ENCODE measurements at regions not wholly inside any gene's neighbourhood (a gene's known extent, or its start where the extent isn't known, plus 50 kb on each side); places are given as distances from the start of the nearest gene placed in this dataset.

DNA sequence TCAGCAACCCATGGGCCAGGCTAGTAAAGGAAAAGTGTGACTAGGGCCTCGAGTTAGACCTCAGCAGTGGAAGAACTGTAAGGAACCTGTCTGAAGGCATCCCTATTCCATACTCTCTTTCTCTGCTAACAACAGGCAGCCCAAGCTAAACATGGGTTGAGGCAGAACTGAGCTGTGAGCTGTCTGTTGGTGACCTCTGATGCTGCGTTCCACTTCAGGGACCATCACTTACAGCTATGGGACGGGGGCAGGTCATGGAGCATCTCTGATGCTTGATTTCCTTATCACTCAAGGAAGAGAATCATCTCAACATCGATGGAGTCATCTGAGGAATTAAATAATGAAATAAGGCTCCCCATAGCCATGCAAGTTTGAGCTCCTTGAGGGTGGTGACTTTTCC, 174.8 kb downstream of the ACTL7B start:
- TF ChIP-seq MAX (IDR thresholded peaks at IDR 0.05) (no peak), TAF1 (conservative IDR thresholded peaks at IDR 0.05) (no peak), YY1 (IDR thresholded peaks at IDR 0.05) (no peak), EGR1 (IDR thresholded peaks at IDR 0.05; ENCODE audit: low read depth in 2 of 2) (no peak), GABPA (IDR thresholded peaks at IDR 0.05 in 1 of 2, conservative IDR thresholded peaks at IDR 0.05 in 1 of 2) (no peak), FOXA1 (IDR thresholded peaks at IDR 0.05) (no peak), RAD21 (IDR thresholded peaks at IDR 0.05) (no peak), JUND (IDR thresholded peaks at IDR 0.05) (no peak), NR2F2 (IDR thresholded peaks at IDR 0.05) (no peak), ATF3 (IDR thresholded peaks at IDR 0.05) (no peak), RXRA (IDR thresholded peaks at IDR 0.05) (no peak), FOXA2 (IDR thresholded peaks at IDR 0.05) (no peak)
- TF ChIP-seq, protein P1, sequence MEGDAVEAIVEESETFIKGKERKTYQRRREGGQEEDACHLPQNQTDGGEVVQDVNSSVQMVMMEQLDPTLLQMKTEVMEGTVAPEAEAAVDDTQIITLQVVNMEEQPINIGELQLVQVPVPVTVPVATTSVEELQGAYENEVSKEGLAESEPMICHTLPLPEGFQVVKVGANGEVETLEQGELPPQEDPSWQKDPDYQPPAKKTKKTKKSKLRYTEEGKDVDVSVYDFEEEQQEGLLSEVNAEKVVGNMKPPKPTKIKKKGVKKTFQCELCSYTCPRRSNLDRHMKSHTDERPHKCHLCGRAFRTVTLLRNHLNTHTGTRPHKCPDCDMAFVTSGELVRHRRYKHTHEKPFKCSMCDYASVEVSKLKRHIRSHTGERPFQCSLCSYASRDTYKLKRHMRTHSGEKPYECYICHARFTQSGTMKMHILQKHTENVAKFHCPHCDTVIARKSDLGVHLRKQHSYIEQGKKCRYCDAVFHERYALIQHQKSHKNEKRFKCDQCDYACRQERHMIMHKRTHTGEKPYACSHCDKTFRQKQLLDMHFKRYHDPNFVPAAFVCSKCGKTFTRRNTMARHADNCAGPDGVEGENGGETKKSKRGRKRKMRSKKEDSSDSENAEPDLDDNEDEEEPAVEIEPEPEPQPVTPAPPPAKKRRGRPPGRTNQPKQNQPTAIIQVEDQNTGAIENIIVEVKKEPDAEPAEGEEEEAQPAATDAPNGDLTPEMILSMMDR (IDR thresholded peaks at IDR 0.05; ENCODE audit: low read depth, low read length, missing input control) = no peak
- TF ChIP-seq, protein P2, sequence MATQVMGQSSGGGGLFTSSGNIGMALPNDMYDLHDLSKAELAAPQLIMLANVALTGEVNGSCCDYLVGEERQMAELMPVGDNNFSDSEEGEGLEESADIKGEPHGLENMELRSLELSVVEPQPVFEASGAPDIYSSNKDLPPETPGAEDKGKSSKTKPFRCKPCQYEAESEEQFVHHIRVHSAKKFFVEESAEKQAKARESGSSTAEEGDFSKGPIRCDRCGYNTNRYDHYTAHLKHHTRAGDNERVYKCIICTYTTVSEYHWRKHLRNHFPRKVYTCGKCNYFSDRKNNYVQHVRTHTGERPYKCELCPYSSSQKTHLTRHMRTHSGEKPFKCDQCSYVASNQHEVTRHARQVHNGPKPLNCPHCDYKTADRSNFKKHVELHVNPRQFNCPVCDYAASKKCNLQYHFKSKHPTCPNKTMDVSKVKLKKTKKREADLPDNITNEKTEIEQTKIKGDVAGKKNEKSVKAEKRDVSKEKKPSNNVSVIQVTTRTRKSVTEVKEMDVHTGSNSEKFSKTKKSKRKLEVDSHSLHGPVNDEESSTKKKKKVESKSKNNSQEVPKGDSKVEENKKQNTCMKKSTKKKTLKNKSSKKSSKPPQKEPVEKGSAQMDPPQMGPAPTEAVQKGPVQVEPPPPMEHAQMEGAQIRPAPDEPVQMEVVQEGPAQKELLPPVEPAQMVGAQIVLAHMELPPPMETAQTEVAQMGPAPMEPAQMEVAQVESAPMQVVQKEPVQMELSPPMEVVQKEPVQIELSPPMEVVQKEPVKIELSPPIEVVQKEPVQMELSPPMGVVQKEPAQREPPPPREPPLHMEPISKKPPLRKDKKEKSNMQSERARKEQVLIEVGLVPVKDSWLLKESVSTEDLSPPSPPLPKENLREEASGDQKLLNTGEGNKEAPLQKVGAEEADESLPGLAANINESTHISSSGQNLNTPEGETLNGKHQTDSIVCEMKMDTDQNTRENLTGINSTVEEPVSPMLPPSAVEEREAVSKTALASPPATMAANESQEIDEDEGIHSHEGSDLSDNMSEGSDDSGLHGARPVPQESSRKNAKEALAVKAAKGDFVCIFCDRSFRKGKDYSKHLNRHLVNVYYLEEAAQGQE (IDR thresholded peaks at IDR 0.05) = no peak
